GM23338 (cell line): ENCODE measurements at regions not wholly inside any gene's neighbourhood (a gene's known extent, or its start where the extent isn't known, plus 50 kb on each side); places are given as distances from the start of the nearest gene placed in this dataset.

Experiments used
- ATAC-seq: fragments of 200-7000 bp; cut with Tn5 transposase; 3 replicates; pipeline ENCODE4 v1.9.1; 2020
- DNase-seq: peaks from one replicate; pipeline ENCODE4 v3.0.0-alpha.2; 2015; ENCODE audit warnings: low spot score
- H2AFZ ChIP-seq: fragments of 200-600 bp; sonication (generic); 2 replicates; pipeline ENCODE4 v1.8.0; 2016; ENCODE audit warnings: antibody characterized with exemption, mild to moderate bottlenecking, moderate library complexity
- H3F3A ChIP-seq: fragments of 200-600 bp; sonication (generic); replicated peaks from 2 replicates; pipeline ENCODE4 v1.8.0; 2017; ENCODE audit warnings: antibody characterized with exemption, mixed run types, low read depth
- H3K27ac ChIP-seq: fragments of 200-600 bp; sonication (generic); 2 replicates; pipeline ENCODE4 v1.6.1; 2016; ENCODE audit warnings: low read depth
- H3K27me3 ChIP-seq: fragments of 200-600 bp; sonication (generic); 2 replicates; pipeline ENCODE4 v1.8.0; 2016; ENCODE audit warnings: mild to moderate bottlenecking, mixed run types, moderate library complexity; ENCODE audit not compliant: insufficient read depth
- H3K36me3 ChIP-seq: fragments of 200-600 bp; sonication (generic); 2 replicates; pipeline ENCODE4 v1.8.0; 2016; ENCODE audit warnings: mild to moderate bottlenecking; ENCODE audit not compliant: insufficient read depth
- H3K4me1 ChIP-seq: fragments of 200-600 bp; sonication (generic); 2 replicates; pipeline ENCODE4 v1.8.0; 2016; ENCODE audit warnings: mild to moderate bottlenecking, moderate library complexity; ENCODE audit not compliant: insufficient read depth
- H3K4me2 ChIP-seq: fragments of 200-600 bp; sonication (generic); 2 replicates; pipeline ENCODE4 v1.7.1; 2017; ENCODE audit warnings: mixed run types
- H3K4me3 ChIP-seq: fragments of 200-600 bp; sonication (generic); 2 replicates; pipeline ENCODE4 v1.6.1; 2016; ENCODE audit warnings: mixed run types
- H3K79me2 ChIP-seq: fragments of 200-600 bp; sonication (generic); replicated peaks from 2 replicates; pipeline ENCODE4 v1.8.0; 2017; ENCODE audit warnings: mild to moderate bottlenecking; ENCODE audit not compliant: insufficient read depth
- H3K9me2 ChIP-seq: fragments of 200-600 bp; sonication (generic); 2 replicates; pipeline ENCODE4 v1.8.0; 2017; ENCODE audit not compliant: insufficient read depth
- H4K20me1 ChIP-seq: fragments of 200-600 bp; sonication (generic); replicated peaks from 2 replicates; pipeline ENCODE4 v1.8.0; 2017; ENCODE audit warnings: mild to moderate bottlenecking; ENCODE audit not compliant: insufficient read depth
- H3K27ac Mint-ChIP-seq: 2 replicates; pipeline ENCODE4 v1.8.0; 2020; ENCODE audit warnings: inconsistent platforms, mild to moderate bottlenecking, moderate library complexity, mixed read lengths
- H3K27me3 Mint-ChIP-seq: 3 replicates; pipeline ENCODE4 v1.8.0; 2022; ENCODE audit warnings: low read depth, mild to moderate bottlenecking, moderate library complexity, mixed read lengths, inconsistent platforms; ENCODE audit not compliant: insufficient read depth, poor library complexity
- H3K36me3 Mint-ChIP-seq: 3 replicates; pipeline ENCODE4 v1.8.0; 2021; ENCODE audit warnings: low read depth, mild to moderate bottlenecking, inconsistent platforms, moderate library complexity, mixed read lengths
- H3K4me1 Mint-ChIP-seq: 3 replicates; pipeline ENCODE4 v1.8.0; 2020; ENCODE audit warnings: mild to moderate bottlenecking, inconsistent platforms, mixed read lengths
- H3K4me3 Mint-ChIP-seq: 3 replicates; pipeline ENCODE4 v1.8.0; 2021; ENCODE audit warnings: moderate library complexity, mild to moderate bottlenecking, inconsistent platforms, mixed read lengths
- H3K9me3 Mint-ChIP-seq: 3 replicates; pipeline ENCODE4 v1.8.0; 2020; ENCODE audit warnings: moderate library complexity, mild to moderate bottlenecking, inconsistent platforms, mixed read lengths
- CTCF ChIP-seq, 2 experiments: fragments of 200-600 bp in 1 of 2; sonication (generic) in 1 of 2; conservative IDR thresholded peaks; 2 replicates each; pipeline versions ENCODE4 v1.5.1 to v1.6.1; 2016 to 2017; ENCODE audit warnings: antibody characterized with exemption in 2 of 2, low read depth in 2 of 2, mild to moderate bottlenecking in 2 of 2, moderate library complexity in 1 of 2
- EZH2 ChIP-seq: fragments of 200-600 bp; sonication (generic); IDR thresholded peaks from one replicate; pipeline ENCODE4 v1.8.0; 2017; ENCODE audit warnings: antibody characterized with exemption, mild to moderate bottlenecking, low read depth; ENCODE audit not compliant: unreplicated experiment
- EZH2phosphoT487 ChIP-seq: fragments of 200-600 bp; sonication (generic); IDR thresholded peaks from one replicate; pipeline ENCODE4 v1.8.1; 2018; ENCODE audit warnings: antibody characterized with exemption; ENCODE audit not compliant: unreplicated experiment
- JUNB ChIP-seq: IDR thresholded peaks from one replicate; pipeline ENCODE4 v1.6.1; 2016; ENCODE audit warnings: antibody characterized with exemption; ENCODE audit not compliant: unreplicated experiment
- NANOG ChIP-seq: IDR thresholded peaks from 2 replicates; pipeline ENCODE4 v1.6.1; 2016; ENCODE audit warnings: antibody characterized with exemption, borderline replicate concordance
- POLR2AphosphoS5 ChIP-seq: IDR thresholded peaks from 2 replicates; pipeline ENCODE4 v1.6.1; 2016; ENCODE audit warnings: antibody characterized with exemption, low read depth
- REST ChIP-seq: IDR thresholded peaks from one replicate; pipeline ENCODE4 v1.6.1; 2018; ENCODE audit warnings: antibody characterized with exemption; ENCODE audit not compliant: unreplicated experiment
- STAT1 ChIP-seq: IDR thresholded peaks from one replicate; pipeline ENCODE4 v1.6.1; 2016; ENCODE audit warnings: antibody characterized with exemption; ENCODE audit not compliant: unreplicated experiment
- ZNF114 ChIP-seq: fragments of 250-450 bp; sonication (Bioruptor Pico); IDR thresholded peaks from 2 replicates; pipeline ENCODE4 v1.5.0; 2020; ENCODE audit warnings: mild to moderate bottlenecking, moderate library complexity
- ZNF331 ChIP-seq: fragments of 250-450 bp; sonication (Bioruptor Pico); IDR thresholded peaks from 2 replicates; pipeline ENCODE4 v1.5.0; 2020; ENCODE audit warnings: low read depth, mild to moderate bottlenecking, moderate library complexity
- ZNF462 ChIP-seq: fragments of 250-450 bp; sonication (Bioruptor Pico); IDR thresholded peaks from 2 replicates; pipeline ENCODE4 v1.5.0; 2020; ENCODE audit warnings: mild to moderate bottlenecking, moderate library complexity

- H3K4me3 ChIP-seq = no peak overlapping the region
- ATAC-seq (no peak), DNase-seq (no peak)
- no peak overlapping the region for H2AFZ ChIP-seq
- TF ChIP-seq NANOG = no peak
- no peaks in the 10 kb centered on the region for H3K27me3 ChIP-seq
- H3K36me3 Mint-ChIP-seq = no peaks in the 10 kb centered on the region
- H3K27ac Mint-ChIP-seq = no peak overlapping the region
- no peak overlapping the region for H3K27ac ChIP-seq
- no peaks in the 10 kb centered on the region for H3K79me2 ChIP-seq
- no peaks in the 10 kb centered on the region for H3K27me3 Mint-ChIP-seq
- no peaks in the 10 kb centered on the region; the same call in 1 of the 3 replicates for H3K4me1 Mint-ChIP-seq
- no peaks in the 10 kb centered on the region for H3K9me3 Mint-ChIP-seq
- peaks cover 15% of the 10 kb centered on the region; the same call in 1 of the 2 replicates for H3K9me2 ChIP-seq
- H3K4me3 Mint-ChIP-seq = no peak overlapping the region
- no peak overlapping the region for H3K4me2 ChIP-seq
- H4K20me1 ChIP-seq = no peaks in the 10 kb centered on the region
- no peaks in the 10 kb centered on the region for H3F3A ChIP-seq
- H3K4me1 ChIP-seq = no peaks in the 10 kb centered on the region
- no peaks in the 10 kb centered on the region for H3K36me3 ChIP-seq
Observed at GRCh38 chr21:35678393-35678792, 381.9 kb downstream of the SETD4 start.

- no peak for ATAC-seq
- no peaks in the 10 kb centered on the region for H3F3A ChIP-seq
- H3K9me3 Mint-ChIP-seq = no peaks in the 10 kb centered on the region
- H3K4me2 ChIP-seq = no peak overlapping the region
- H3K27ac Mint-ChIP-seq = no peak overlapping the region
- H3K27me3 ChIP-seq = no peaks in the 10 kb centered on the region
- H3K4me1 Mint-ChIP-seq = no peaks in the 10 kb centered on the region; the same call in 1 of the 3 replicates
- H3K36me3 ChIP-seq = no peaks in the 10 kb centered on the region
- H3K79me2 ChIP-seq = no peaks in the 10 kb centered on the region
- no peak overlapping the region for H2AFZ ChIP-seq
- H3K4me3 Mint-ChIP-seq = no peak overlapping the region
- H3K4me1 ChIP-seq = no peaks in the 10 kb centered on the region
- H3K4me3 ChIP-seq = no peak overlapping the region
- DNase-seq = no peak
- no peaks in the 10 kb centered on the region for H4K20me1 ChIP-seq
- H3K36me3 Mint-ChIP-seq = no peaks in the 10 kb centered on the region
- H3K27ac ChIP-seq = no peak overlapping the region
- H3K9me2 ChIP-seq = peaks cover 15% of the 10 kb centered on the region; the same call in 1 of the 2 replicates
- H3K27me3 Mint-ChIP-seq = peaks cover 3% of the 10 kb centered on the region
- TF ChIP-seq ZNF331 (no peak), EZH2 (no peak), ZNF114 (CRISPR knock-in tag) (no peak), EZH2phosphoT487 (no peak), REST (no peak), JUNB (no peak), CTCF (conservative IDR thresholded peaks at IDR 0.05; ENCODE audit: low read depth in 2 of 2) (no peak), POLR2AphosphoS5 (no peak), STAT1 (no peak), ZNF462 (CRISPR knock-in tag) (no peak), NANOG (no peak)
Observed at GRCh38 chr21:35677298-35677841, 383.0 kb downstream of the SETD4 start.
